Adrenal gland (tissue), 5 donors: ENCODE measurements at regions not wholly inside any gene's neighbourhood (a gene's known extent, or its start where the extent isn't known, plus 50 kb on each side); places are given as distances from the start of the nearest gene placed in this dataset.
"Not testable (repeated sequence)": the region's sequence is repeated elsewhere in the genome, so short reads cannot be mapped to it uniquely, and the experiment has no call there.

ENCODE experiments used
- CTCF ChIP-seq, 6 experiments: fragments of 450-650 bp in 4 of 6; fragments of 200-600 bp in 2 of 6; sonication (generic) in 1 of 6; IDR thresholded peaks; 1 replicate in 5 of 6; 2 replicates in 1 of 6; pipeline versions ENCODE4 v1.5.1 to v1.8.0; 2016 to 2021; ENCODE audit warnings: antibody characterized with exemption in 6 of 6, mild to moderate bottlenecking in 2 of 6, moderate library complexity in 1 of 6
- POLR2A ChIP-seq, 2 donors: fragments of 450-650 bp; IDR thresholded peaks; one replicate each; pipeline ENCODE4 v1.6.1; 2017; ENCODE audit warnings: antibody characterized with exemption in 2 of 2, mild to moderate bottlenecking in 2 of 2, moderate library complexity in 1 of 2
- donor health status: DM: no; HTN: no; CAD: no.

GRCh38 chr21:33965662-33966061, 50.1 kb upstream of the ATP5PO start:
- not testable (repeated sequence) for TF ChIP-seq POLR2A, CTCF (IDR thresholded peaks at IDR 0.05)
